GM12878 (cell line): ENCODE measurements at regions not wholly inside any gene's neighbourhood (a gene's known extent, or its start where the extent isn't known, plus 50 kb on each side); places are given as distances from the start of the nearest gene placed in this dataset.

ENCODE experiments used
- ATAC-seq: fragments of 200-7000 bp; cut with Tn5 transposase; 3 replicates; pipeline ENCODE4 v1.9.1; 2020; ENCODE audit warnings: mild to moderate bottlenecking, moderate library complexity
- BruUV-seq: library from RNA; stranded (reverse); fragments of 400-500 nt; replicated peaks from 2 replicates; lab custom pipeline; 2021; lab: Mats Ljungman, UMichigan
- CTCF ChIA-PET: fragments of 300-600 bp; sonication (Branson Sonifier 250); formaldehyde crosslinking; extraction: SDS; loops from one replicate; lab custom pipeline; 2021; ENCODE audit warnings: inconsistent platforms; lab: Yijun Ruan, JAX
- POLR2A ChIA-PET: fragments of 350-600 bp; formaldehyde crosslinking; extraction: SDS; loops from one replicate; lab custom pipeline; 2021; ENCODE audit warnings: inconsistent platforms; lab: Charles Lee
- RAD21 ChIA-PET: fragments of 300-600 bp; sonication (Branson Sonifier 250); formaldehyde crosslinking; loops from one replicate; lab custom pipeline; 2023; ENCODE audit warnings: antibody characterized with exemption; ENCODE audit not compliant: unreplicated experiment; lab: Charles Lee
- SMC1A ChIA-PET: fragments of 300-600 bp; sonication (Branson Sonifier 250); formaldehyde crosslinking; loops from one replicate; lab custom pipeline; 2023; ENCODE audit not compliant: unreplicated experiment, uncharacterized antibody; lab: Charles Lee
- DNase-seq: peaks from one replicate; pipeline ENCODE4 v3.0.0-alpha.2; 2011; ENCODE audit warnings: low read depth, low spot score
- FAIRE-seq: peaks from 3 replicates; lab custom pipeline; 2011; peaks lifted over from hg19 to GRCh38; lab: Jason Lieb, UNC
- H2AFZ ChIP-seq: 2 replicates; pipeline ENCODE4 v1.6.0; 2011; ENCODE audit warnings: low read depth, low read length, control low read depth; ENCODE audit not compliant: control insufficient read depth
- H3K27ac ChIP-seq: 2 replicates; pipeline ENCODE4 v1.5.1; 2011; ENCODE audit warnings: control low read depth; ENCODE audit not compliant: control insufficient read depth, insufficient read depth
- H3K27me3 ChIP-seq, 2 experiments: replicated peaks in 1 of 2; 2 replicates each; pipeline versions ENCODE4 v1.6.0 to v1.6.1; 2011; ENCODE audit warnings: low read length in 1 of 2; ENCODE audit not compliant: control insufficient read depth in 2 of 2, insufficient read depth in 2 of 2
- H3K36me3 ChIP-seq, 2 experiments: 2 replicates each; pipeline ENCODE4 v1.5.1; 2011; ENCODE audit warnings: low read length in 1 of 2; ENCODE audit not compliant: control insufficient read depth in 2 of 2, insufficient read depth in 2 of 2
- H3K4me1 ChIP-seq: 2 replicates; pipeline ENCODE4 v1.6.1; 2011; ENCODE audit warnings: mild to moderate bottlenecking, low read length, moderate library complexity, mixed read lengths; ENCODE audit not compliant: control insufficient read depth, insufficient read depth
- H3K4me2 ChIP-seq: 2 replicates; pipeline ENCODE4 v1.6.0; 2011; ENCODE audit warnings: control low read depth; ENCODE audit not compliant: control insufficient read depth, insufficient read depth
- H3K4me3 ChIP-seq: fragments of 200-600 bp; sonication (generic); 2 replicates; pipeline ENCODE4 v1.5.1; 2016
- H3K79me2 ChIP-seq: 2 replicates; pipeline ENCODE4 v1.6.0; 2011; ENCODE audit warnings: low read length; ENCODE audit not compliant: control insufficient read depth, insufficient read depth
- H3K9ac ChIP-seq: 2 replicates; pipeline ENCODE4 v1.8.0; 2011; ENCODE audit warnings: low read length, control low read depth, mixed read lengths; ENCODE audit not compliant: control insufficient read depth, insufficient read depth
- H3K9me3 ChIP-seq: replicated peaks from 3 replicates; pipeline ENCODE4 v1.5.1; 2011; ENCODE audit warnings: mild to moderate bottlenecking, low read length; ENCODE audit not compliant: control insufficient read depth, insufficient read depth
- H4K20me1 ChIP-seq: 2 replicates; pipeline ENCODE4 v1.6.0; 2011; ENCODE audit not compliant: control insufficient read depth, insufficient read depth
- BCLAF1 ChIP-seq: fragments of 450-650 bp; IDR thresholded peaks from 2 replicates; pipeline ENCODE4 v1.6.1; 2017; ENCODE audit warnings: antibody characterized with exemption, mild to moderate bottlenecking, moderate library complexity
- BRCA1 ChIP-seq: IDR thresholded peaks from 2 replicates; pipeline ENCODE4 v1.6.1; 2011; ENCODE audit warnings: low read depth, low read length, improper control_type of control experiment
- EP300 ChIP-seq, 2 experiments: fragments of 150-350 bp in 1 of 2; IDR thresholded peaks; 2 replicates each; pipeline ENCODE4 v1.6.1; 2011 to 2012; ENCODE audit warnings: low read depth in 2 of 2, low read length in 2 of 2, borderline replicate concordance in 1 of 2, improper control_type of control experiment in 1 of 2, inconsistent platforms in 1 of 2; ENCODE audit not compliant: control insufficient read depth in 1 of 2
- GABPA ChIP-seq: IDR thresholded peaks from 2 replicates; pipeline ENCODE4 v1.6.1; 2014; ENCODE audit warnings: antibody characterized with exemption, low read depth, mild to moderate bottlenecking, inconsistent platforms
- IRF3 ChIP-seq: fragments of 450-650 bp; IDR thresholded peaks from 2 replicates; pipeline ENCODE4 v1.6.1; 2014; ENCODE audit warnings: mild to moderate bottlenecking
- MEF2A ChIP-seq: IDR thresholded peaks from 2 replicates; pipeline ENCODE4 v1.6.1; 2011; ENCODE audit warnings: low read depth, mild to moderate bottlenecking, low read length, moderate library complexity; ENCODE audit not compliant: insufficient read depth
- PBX3 ChIP-seq: IDR thresholded peaks from 2 replicates; pipeline ENCODE4 v1.6.1; 2011; ENCODE audit warnings: mild to moderate bottlenecking, low read depth, low read length, moderate library complexity; ENCODE audit not compliant: insufficient replicate concordance
- PRDM15 ChIP-seq: fragments of 450-650 bp; formaldehyde crosslinking; IDR thresholded peaks from 2 replicates; pipeline ENCODE4 v1.4.0; 2020; ENCODE audit warnings: mild to moderate bottlenecking, moderate library complexity
- USF1 ChIP-seq: IDR thresholded peaks from 2 replicates; pipeline ENCODE4 v1.6.1; 2011; ENCODE audit warnings: borderline replicate concordance, low read depth, mild to moderate bottlenecking, moderate library complexity, mixed read lengths, low read length; ENCODE audit not compliant: insufficient read depth; ENCODE audit errors: extremely low read length
- YY1 ChIP-seq: IDR thresholded peaks from 2 replicates; pipeline ENCODE4 v1.6.1; 2011; ENCODE audit warnings: low read depth, mild to moderate bottlenecking, low read length
- WGBS: methylation state at CpG from one replicate; pipeline ENCODE4 v1.1.6; 2016; ENCODE audit warnings: low lambda C conversion rate; ENCODE audit not compliant: insufficient replicate concordance, insufficient coverage; ENCODE audit errors: missing lambda C conversion rate; 5-methylcytosine and 5-hydroxymethylcytosine counted together
- in situ Hi-C: fragments of 300-500 bp; cut with MboI; formaldehyde crosslinking; loops from 9 replicates; pipeline ENCODE4 v1.14.3; 2018; ENCODE audit warnings: mixed read lengths
- intact Hi-C: fragments of 100-400 bp; cut with micrococcal nuclease; formaldehyde crosslinking; loops from one replicate; pipeline ENCODE4 v1.14.2; 2022; ENCODE audit not compliant: unreplicated experiment

GRCh38 chr10:47139121-47139520, 160.9 kb upstream of the GDF10 start:
- DNase-seq (no peak), ATAC-seq (no peak), FAIRE-seq (no peak)
- BruUV-seq = no TSS peak
- ChIA-PET CTCF (no interaction called here), SMC1A (no interaction called here), RAD21 (no interaction called here), POLR2A (no interaction called here)
- H2AFZ ChIP-seq = no peak overlapping the region
- no peaks in the 10 kb centered on the region for H3K36me3 ChIP-seq
- H3K27me3 ChIP-seq = no peaks in the 10 kb centered on the region; a peak in 1 of 4 replicates
- no peak overlapping the region for H3K27ac ChIP-seq
- no peaks in the 10 kb centered on the region for H3K4me1 ChIP-seq
- H4K20me1 ChIP-seq = no peaks in the 10 kb centered on the region
- intact Hi-C loops = no loop called here
- H3K79me2 ChIP-seq = no peaks in the 10 kb centered on the region
- no peaks in the 10 kb centered on the region for H3K9me3 ChIP-seq
- no peak overlapping the region for H3K9ac ChIP-seq
- in situ Hi-C loops = no loop called here
- H3K4me2 ChIP-seq = no peak overlapping the region
- 41% methylated on average over 7 of the region's 7 CpGs for WGBS
- H3K4me3 ChIP-seq = no peak overlapping the region
- no peak for TF ChIP-seq BCLAF1
- TF ChIP-seq IRF3 = no peak
- TF ChIP-seq MEF2A = no peak
- no peak for TF ChIP-seq PRDM15 (CRISPR knock-in tag)
- TF ChIP-seq YY1 = no peak
- TF ChIP-seq EP300 (IDR thresholded peaks at IDR 0.05; ENCODE audit: borderline replicate concordance in 1 of 2, control insufficient read depth in 1 of 2, low read depth in 2 of 2, low read length in 2 of 2) = no peak
- TF ChIP-seq BRCA1 = no peak
- TF ChIP-seq GABPA = no peak
- no peak for TF ChIP-seq USF1
- no peak for TF ChIP-seq PBX3
